ENCODE measurements at regions not wholly inside any gene's neighbourhood (a gene's known extent, or its start where the extent isn't known, plus 50 kb on each side); places are given as distances from the start of the nearest gene placed in this dataset.

- TF ChIP-seq BACH1 (IDR thresholded peaks at IDR 0.05; ENCODE audit: low read length): no peak
Observed at GRCh38 chr10:105879401-105879800, 1238.3 kb downstream of the SORCS3 start (continued).

GRCh38 chr10:105875050-105875449 lies 1234.0 kb downstream of the SORCS3 start:
- Histone ChIP-seq H3K36me3 (ENCODE audit: control insufficient read depth in 2 of 4, insufficient read depth in 4 of 4, low read length in 3 of 4) (no peaks in the 10 kb centered on the region), H3K4me1 (replicated peaks in 1 of 4; ENCODE audit: control insufficient read depth in 3 of 4, insufficient read depth in 4 of 4, low read length in 3 of 4) (no peaks in the 10 kb centered on the region), H3K27ac (ENCODE audit: low read depth, low read length) (no peak overlapping the region), H2AK5ac (ENCODE audit: low read depth, low read length) (no peak overlapping the region), H2BK15ac (ENCODE audit: low read length) (no peak overlapping the region), H2BK5ac (ENCODE audit: low read depth, low read length) (no peak overlapping the region), H3K79me2 (ENCODE audit: control insufficient read depth in 1 of 2, insufficient read depth in 2 of 2, low read length in 2 of 2) (no peaks in the 10 kb centered on the region), H3K14ac (ENCODE audit: insufficient read length) (no peak overlapping the region), H2AFZ (ENCODE audit: low read length) (no peak overlapping the region), H3K4ac (replicated peaks; ENCODE audit: insufficient read length, low read depth, low read length) (no peak overlapping the region), H3K4me2 (ENCODE audit: insufficient read depth in 1 of 2, low read depth in 2 of 2, low read length in 2 of 2) (no peak overlapping the region), H3K18ac (ENCODE audit: extremely low read depth, low read length) (no peak overlapping the region), H4K8ac (ENCODE audit: extremely low read depth, insufficient read depth, low read length) (no peak overlapping the region), H3K9me3 (ENCODE audit: insufficient read depth in 2 of 2, low read depth in 1 of 2, low read length in 1 of 2) (peaks cover 9 to 10% of the 10 kb centered on the region in 2 experiments; a peak in 3 of 4 replicates), H3K56ac (replicated peaks; ENCODE audit: insufficient read length, low read depth, low read length) (no peak overlapping the region), H3K79me1 (ENCODE audit: low read depth, low read length) (no peaks in the 10 kb centered on the region), H4K5ac (ENCODE audit: insufficient read length, low read depth, low read length) (no peak overlapping the region), H3K23me2 (ENCODE audit: low read depth, low read length) (no peaks in the 10 kb centered on the region), H2BK120ac (replicated peaks; ENCODE audit: low read depth, low read length) (no peak overlapping the region), H3K9ac (replicated peaks in 1 of 4; ENCODE audit: extremely low read depth in 1 of 4, low read depth in 3 of 4, low read length in 3 of 4) (no peak overlapping the region), H3K23ac (ENCODE audit: insufficient read length) (no peak overlapping the region), H3K27me3 (replicated peaks in 1 of 4; ENCODE audit: control insufficient read depth in 3 of 4, extremely low read depth in 1 of 4, insufficient read depth in 3 of 4, low read length in 3 of 4) (no peaks in the 10 kb centered on the region), H3K4me3 (ENCODE audit: extremely low read depth in 1 of 4, insufficient read depth in 2 of 4, low read depth in 3 of 4, low read length in 4 of 4) (no peak overlapping the region), H2BK12ac (ENCODE audit: low read depth, low read length) (no peak overlapping the region), H4K91ac (replicated peaks; ENCODE audit: insufficient read length, low read length) (no peak overlapping the region), H4K20me1 (replicated peaks in 1 of 2; ENCODE audit: control insufficient read depth in 1 of 2, insufficient read depth in 2 of 2, low read length in 2 of 2) (no peaks in the 10 kb centered on the region), H2BK20ac (ENCODE audit: low read length) (no peak overlapping the region)
- FAIRE-seq (no peak), DNase-seq (ENCODE audit: low read depth in 1 of 2, low spot score in 2 of 2) (no peak)
- POLR2A ChIA-PET (ENCODE audit: partially characterized antibody): no interaction called here
- CTCF ChIA-PET (ENCODE audit: partially characterized antibody): interaction anchor here (0.9 kb wide), 1 partner anchor 184 kb away, joined by 3 read pairs; no protein-coding TSS in a partner anchor
- 93% methylated on average over 2 of the region's 2 CpGs; no CpG with 5 or more reads in 1 of the 2 experiments for WGBS, 2 experiments (ENCODE audit: extremely low coverage in 1 of 2, insufficient coverage in 1 of 2, insufficient read length in 1 of 2, insufficient replicate concordance in 2 of 2, low coverage in 1 of 2, low lambda C conversion rate in 2 of 2, missing lambda C conversion rate in 1 of 2)
- TF ChIP-seq MAFK (IDR thresholded peaks at IDR 0.05; ENCODE audit: low read depth, low read length) (no peak), POU5F1 (IDR thresholded peaks at IDR 0.05; ENCODE audit: low read depth, low read length) (no peak), USF2 (IDR thresholded peaks at IDR 0.05; ENCODE audit: low read length) (no peak), SRF (IDR thresholded peaks at IDR 0.05; ENCODE audit: low read depth, low read length) (no peak), KDM4A (IDR thresholded peaks at IDR 0.05; ENCODE audit: low read depth, low read length, severe bottlenecking) (no peak), EP300 (IDR thresholded peaks at IDR 0.05; ENCODE audit: borderline replicate concordance in 1 of 2, low read depth in 2 of 2, low read length in 2 of 2) (no peak), ATF2 (IDR thresholded peaks at IDR 0.05; ENCODE audit: low read length) (no peak), TAF7 (optimal IDR thresholded peaks at IDR 0.05; ENCODE audit: borderline replicate concordance, low read depth, low read length) (no peak)
